Gastroesophageal sphincter (tissue), 4 donors: ENCODE measurements at regions not wholly inside any gene's neighbourhood (a gene's known extent, or its start where the extent isn't known, plus 50 kb on each side); places are given as distances from the start of the nearest gene placed in this dataset.

Experiments used
- ATAC-seq: fragments of 150-250 bp; one replicate; pipeline ENCODE4 v1.9.1; 2016; ENCODE audit warnings: mild to moderate bottlenecking, moderate library complexity
- H3K27ac ChIP-seq, 4 donors: fragments of 200-600 bp; sonication (generic) in 3 of 4; 1 replicate in 3 of 4; 2 replicates in 1 of 4; pipeline ENCODE4 v1.5.1; 2016 to 2019
- H3K27me3 ChIP-seq: fragments of 200-600 bp; sonication (generic); one replicate; pipeline ENCODE4 v1.5.1; 2019
- H3K36me3 ChIP-seq, 2 donors: fragments of 200-600 bp; sonication (generic); one replicate each; pipeline ENCODE4 v1.5.1; 2019; ENCODE audit warnings: control low read depth in 1 of 2
- H3K4me1 ChIP-seq, 3 donors: fragments of 200-600 bp; sonication (generic); 1 replicate in 2 of 3; 2 replicates in 1 of 3; pipeline ENCODE4 v1.5.1; 2016 to 2019; ENCODE audit warnings: control low read depth in 2 of 3
- H3K4me3 ChIP-seq, 2 donors: fragments of 200-600 bp; sonication (generic); one replicate each; pipeline ENCODE4 v1.5.1; 2019; ENCODE audit warnings: mild to moderate bottlenecking in 1 of 2, moderate library complexity in 1 of 2
- H3K9me3 ChIP-seq, 3 donors: fragments of 200-600 bp; sonication (generic); one replicate each; pipeline ENCODE4 v1.5.1; 2017 to 2019; ENCODE audit warnings: control low read depth in 2 of 3
- CTCF ChIP-seq, 4 experiments: fragments of 200-600 bp in 2 of 4; fragments of 450-650 bp in 2 of 4; sonication (generic) in 1 of 4; IDR thresholded peaks; one replicate each; pipeline ENCODE4 v1.5.1; 2017 to 2019; ENCODE audit warnings: antibody characterized with exemption in 4 of 4, mild to moderate bottlenecking in 2 of 4, moderate library complexity in 2 of 4
- EP300 ChIP-seq: sonication (generic); formaldehyde crosslinking; IDR thresholded peaks from one replicate; pipeline ENCODE4 v1.6.1; 2017; ENCODE audit warnings: antibody characterized with exemption, mild to moderate bottlenecking
- POLR2A ChIP-seq, 2 donors: fragments of 450-650 bp; IDR thresholded peaks; one replicate each; pipeline ENCODE4 v1.6.1; 2017; ENCODE audit warnings: antibody characterized with exemption in 2 of 2, mild to moderate bottlenecking in 2 of 2, moderate library complexity in 1 of 2
- POLR2AphosphoS5 ChIP-seq: sonication (generic); formaldehyde crosslinking; IDR thresholded peaks from one replicate; pipeline ENCODE4 v1.6.1; 2017; ENCODE audit warnings: antibody characterized with exemption
- WGBS, 2 donors: methylation state at CpG; one replicate each; pipeline ENCODE4 v1.1.5; 2018; ENCODE audit warnings: low coverage in 1 of 2; 5-methylcytosine and 5-hydroxymethylcytosine counted together

- Histone ChIP-seq H3K27me3 (peaks cover 44% of the 10 kb centered on the region), H3K4me3 (no peak overlapping the region), H3K9me3 (peaks cover 0 to 17% (median 0%) of the 10 kb centered on the region in 3 donors), H3K27ac (no peak overlapping the region), H3K36me3 (no peaks in the 10 kb centered on the region), H3K4me1 (no peaks in the 10 kb centered on the region)
- 94 to 100% methylated on average over 1 to 3 of the region's 16 CpGs for WGBS, 2 donors
- no peak for ATAC-seq
- TF ChIP-seq POLR2A (IDR thresholded peaks at IDR 0.05): no peak
- no peak for TF ChIP-seq EP300
- no peak for TF ChIP-seq CTCF (IDR thresholded peaks at IDR 0.05)
- no peak for TF ChIP-seq POLR2AphosphoS5
Measured at GRCh38 chr1:24993871-24994580, 64.0 kb upstream of the RUNX3 start.

- no peak for ATAC-seq
- Histone ChIP-seq H3K9me3 (peaks cover 0 to 17% (median 0%) of the 10 kb centered on the region in 3 donors), H3K27me3 (peaks cover 45% of the 10 kb centered on the region), H3K27ac (no peak overlapping the region), H3K4me3 (no peak overlapping the region), H3K4me1 (no peaks in the 10 kb centered on the region), H3K36me3 (no peaks in the 10 kb centered on the region)
- TF ChIP-seq POLR2AphosphoS5 (no peak), CTCF (IDR thresholded peaks at IDR 0.05) (no peak), POLR2A (IDR thresholded peaks at IDR 0.05) (no peak), EP300 (no peak)
- WGBS, 2 donors: 37 to 73% methylated on average over 2 to 5 of the region's 12 CpGs
Measured at GRCh38 chr1:24992761-24993211, 62.7 kb upstream of the RUNX3 start.

GRCh38 chr1:24992124-24992760, 62.2 kb upstream of the RUNX3 start:
- TF ChIP-seq POLR2AphosphoS5 (no peak), POLR2A (IDR thresholded peaks at IDR 0.05) (no peak), EP300 (no peak), CTCF (IDR thresholded peaks at IDR 0.05) (no peak)
- Histone ChIP-seq H3K27ac (no peak overlapping the region), H3K27me3 (peaks cover 45% of the 10 kb centered on the region), H3K4me1 (no peaks in the 10 kb centered on the region), H3K36me3 (no peaks in the 10 kb centered on the region), H3K4me3 (no peak overlapping the region), H3K9me3 (peaks cover 0 to 17% (median 0%) of the 10 kb centered on the region in 3 donors)
- ATAC-seq: no peak
- WGBS, 2 donors: 70 to 80% methylated on average over 6 of the region's 11 CpGs

GRCh38 chr1:24991697-24992096, 61.6 kb upstream of the RUNX3 start:
- Histone ChIP-seq H3K27ac (no peak overlapping the region), H3K36me3 (no peaks in the 10 kb centered on the region), H3K4me1 (no peaks in the 10 kb centered on the region), H3K4me3 (no peak overlapping the region), H3K9me3 (peaks cover 0 to 17% (median 0%) of the 10 kb centered on the region in 3 donors), H3K27me3 (peaks cover 45% of the 10 kb centered on the region)
- no peak for TF ChIP-seq CTCF (IDR thresholded peaks at IDR 0.05)
- no peak for TF ChIP-seq POLR2AphosphoS5
- TF ChIP-seq POLR2A (IDR thresholded peaks at IDR 0.05): no peak
- no peak for TF ChIP-seq EP300
- ATAC-seq: peak; percentile 19
- WGBS, 2 donors: 59% methylated on average over 5 of the region's 7 CpGs; no CpG with 5 or more reads in 1 of the 2 donors
